ENCODE measurements at regions not wholly inside any gene's neighbourhood (a gene's known extent, or its start where the extent isn't known, plus 50 kb on each side); places are given as distances from the start of the nearest gene placed in this dataset.

- no peak for DNase-seq
These were observed 255.8 kb upstream of the CDIN1 start for GRCh38 chr15:36323615-36324014.

GRCh38 chr15:36325206-36325605 lies 254.2 kb upstream of the CDIN1 start:
- DNase-seq: no peak

DNA sequence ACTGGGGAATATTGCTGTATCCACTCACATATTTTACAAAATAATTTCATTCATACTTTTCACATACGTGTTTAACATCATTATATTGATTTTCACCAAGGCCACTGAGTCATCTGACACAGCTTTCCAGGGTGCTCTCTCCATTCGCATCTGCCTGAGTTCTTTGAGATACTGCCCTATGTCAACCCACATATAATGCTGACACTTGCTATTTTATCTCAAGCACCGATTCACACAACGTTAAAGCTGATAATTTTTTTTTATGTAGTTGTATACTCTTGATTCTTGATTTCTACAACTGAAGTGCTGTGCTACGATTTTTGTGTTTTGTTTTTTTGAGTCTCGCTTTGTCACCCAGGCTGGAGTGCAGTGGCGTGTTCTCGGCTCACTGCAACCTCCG lies 249.8 kb upstream of the CDIN1 start:
- no peak for DNase-seq

DNA sequence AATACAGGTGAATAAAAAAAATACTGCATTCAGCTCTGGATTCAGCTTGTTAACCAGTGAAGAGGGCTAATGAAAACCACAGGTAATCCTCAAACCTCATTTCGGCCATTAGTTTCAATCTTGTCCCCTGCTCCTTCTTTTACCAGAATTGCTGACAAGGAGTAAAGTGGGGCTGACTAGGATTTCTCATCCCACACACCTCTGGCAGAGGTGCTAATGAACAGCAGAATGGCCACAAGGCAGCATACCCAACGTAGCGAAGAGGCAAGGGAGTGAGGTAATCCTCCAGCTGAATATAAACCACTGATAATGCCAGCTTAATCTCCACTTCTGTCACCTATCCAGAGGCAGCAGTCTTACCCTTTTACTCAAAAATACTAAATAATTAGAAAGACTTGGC lies 248.8 kb upstream of the CDIN1 start:
- DNase-seq: no peak

- no peak for DNase-seq
These were observed 247.7 kb upstream of the CDIN1 start for GRCh38 chr15:36331531-36332275.

DNA sequence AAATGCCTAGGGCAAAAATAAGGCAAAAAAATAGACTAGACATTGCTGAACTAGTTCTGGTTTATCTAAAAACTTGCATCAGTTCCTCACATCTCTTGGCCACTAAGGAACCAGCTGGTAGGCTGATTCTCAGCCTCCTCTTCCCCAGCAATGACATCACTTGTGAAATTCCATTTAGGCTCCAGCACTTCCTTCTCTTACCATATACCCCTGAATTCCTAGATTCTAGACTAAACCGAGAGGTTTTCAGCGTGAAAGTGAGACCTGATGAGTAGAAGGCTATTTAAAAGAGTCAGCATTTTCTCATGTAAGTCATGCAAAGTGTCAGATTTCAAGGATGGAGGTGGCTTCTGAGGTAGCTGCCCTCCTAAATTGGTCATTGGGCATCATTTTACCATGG lies 247.1 kb upstream of the CDIN1 start:
- no peak for DNase-seq

DNA sequence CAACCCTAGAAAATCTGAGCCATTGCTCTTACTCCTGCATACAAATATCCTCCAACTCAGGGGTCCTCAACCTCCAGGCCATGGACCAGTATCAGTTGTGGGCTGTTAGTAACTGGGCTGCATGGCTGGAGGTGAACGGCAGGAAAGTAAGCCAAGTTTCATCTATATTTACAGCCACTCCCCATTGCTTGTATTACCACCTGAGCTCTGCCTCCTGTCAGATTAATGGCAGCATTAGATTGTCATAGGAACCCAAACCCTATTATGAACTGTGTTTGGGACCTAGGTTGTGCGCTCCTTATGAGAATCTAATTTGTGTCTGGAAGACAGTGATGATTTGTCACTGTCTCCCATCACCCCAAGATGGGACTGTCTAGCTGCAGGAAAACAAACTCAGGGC lies 246.5 kb upstream of the CDIN1 start:
- DNase-seq: no peak

- DNase-seq: no peak
These were observed 245.4 kb upstream of the CDIN1 start for GRCh38 chr15:36334059-36334458.

GRCh38 chr15:36335224-36335623 lies 244.2 kb upstream of the CDIN1 start:
- no peak for DNase-seq

GRCh38 chr15:36335659-36336058 lies 243.8 kb upstream of the CDIN1 start:
- DNase-seq: no peak

DNA sequence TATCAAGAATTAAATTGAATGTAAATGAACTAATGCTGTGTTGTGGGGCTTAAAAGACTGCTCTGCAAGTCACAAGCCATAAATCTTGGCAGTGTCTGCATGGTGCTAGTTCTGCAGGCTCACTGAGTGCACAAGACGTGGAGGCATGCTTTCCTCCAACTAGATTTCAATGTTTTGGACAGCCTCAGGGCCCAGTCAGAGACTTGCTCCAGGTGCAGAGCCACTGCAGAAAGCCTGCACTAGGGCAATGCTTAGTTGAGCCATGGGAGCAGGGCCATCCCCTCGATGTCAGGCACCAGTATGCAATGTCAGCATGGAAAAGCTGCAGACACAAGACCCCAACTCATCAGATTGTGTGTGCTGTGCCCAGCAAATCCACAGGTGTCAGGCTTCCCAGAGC lies 234.5 kb upstream of the CDIN1 start:
- DNase-seq: no peak

DNA sequence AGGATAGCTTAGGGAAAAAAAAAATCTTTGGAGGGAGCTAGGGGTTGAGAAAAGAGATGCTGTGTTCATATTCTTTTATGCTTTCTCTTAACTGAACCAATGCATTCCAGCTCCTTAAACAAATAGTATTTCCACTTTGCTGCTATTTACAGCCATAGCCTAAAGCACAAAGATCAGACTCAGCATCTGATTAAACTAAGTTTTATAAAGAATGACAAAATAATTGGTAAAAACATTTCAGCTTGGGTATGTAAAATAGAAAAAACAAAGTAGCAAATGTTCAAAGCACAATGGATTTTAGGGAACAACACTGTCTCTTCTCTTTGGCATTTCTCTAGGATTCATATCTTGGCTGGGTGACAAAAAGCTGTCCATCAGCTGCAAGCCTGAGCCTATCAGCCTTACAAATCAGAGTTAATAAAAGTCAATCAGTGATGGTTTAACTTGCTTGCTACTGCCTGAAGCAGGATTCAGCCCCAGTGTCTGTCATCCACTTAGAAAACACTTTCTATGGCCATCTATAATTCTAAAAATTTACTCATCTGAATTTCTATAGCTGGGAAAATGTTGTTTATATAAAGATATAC lies 232.1 kb upstream of the CDIN1 start:
- DNase-seq: no peak

GRCh38 chr15:36356466-36356865 lies 223.0 kb upstream of the CDIN1 start:
- DNase-seq: no peak

DNA sequence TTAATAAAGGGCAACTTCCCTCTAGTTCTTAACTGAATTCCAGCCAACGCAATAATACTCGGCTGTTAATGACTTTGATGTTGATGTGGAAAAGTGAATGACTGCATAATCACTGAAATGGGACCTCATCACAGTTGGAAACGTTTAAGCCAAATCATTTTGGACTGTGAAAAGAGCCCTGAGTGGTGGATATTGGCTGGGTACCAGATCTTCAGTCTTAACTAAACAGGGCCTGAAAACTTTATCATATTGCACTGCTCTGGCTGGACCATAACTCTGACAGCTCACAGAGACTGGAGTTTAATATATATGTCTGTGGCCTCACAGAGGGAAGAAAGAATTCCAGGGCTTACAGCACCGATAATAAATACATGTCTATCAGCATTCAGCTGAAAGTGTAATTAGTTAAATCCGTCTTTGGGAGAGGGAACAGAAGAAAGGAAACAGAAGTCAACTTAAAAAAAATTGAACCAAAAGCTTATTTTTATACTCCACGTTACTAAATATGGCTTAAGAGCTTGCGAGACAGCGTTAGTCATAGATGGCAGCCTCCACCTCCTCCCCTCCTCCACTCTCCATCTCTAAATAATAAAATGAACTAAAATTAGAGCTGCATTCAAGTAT lies 222.3 kb upstream of the CDIN1 start:
- no peak for DNase-seq

- DNase-seq: no peak
These were observed 221.3 kb upstream of the CDIN1 start for GRCh38 chr15:36358094-36358493.

DNA sequence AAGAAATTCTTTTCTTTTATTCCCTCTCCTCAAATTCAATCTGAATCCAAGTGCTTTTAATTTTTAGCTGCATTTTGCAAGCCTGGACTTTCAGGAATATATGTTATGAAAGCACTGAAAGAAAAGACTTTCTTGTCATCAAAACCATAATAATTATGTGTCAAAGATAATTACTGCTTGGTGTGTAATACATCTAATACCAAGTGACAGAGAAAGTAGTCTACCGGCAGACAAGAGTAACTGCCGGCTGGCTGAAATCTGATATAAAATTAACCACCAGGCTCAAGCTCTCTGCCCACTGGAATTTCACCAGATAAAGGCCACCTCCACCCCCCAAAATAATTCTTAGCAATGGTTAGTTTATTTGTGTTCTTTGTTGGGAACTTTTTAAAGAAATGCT lies 220.9 kb upstream of the CDIN1 start:
- DNase-seq: no peak

- no peak for DNase-seq
These were observed 220.1 kb upstream of the CDIN1 start for GRCh38 chr15:36359286-36359685.

GRCh38 chr15:36361351-36361870 lies 218.0 kb upstream of the CDIN1 start:
- DNase-seq: no peak

- DNase-seq: no peak
These were observed 216.9 kb upstream of the CDIN1 start for GRCh38 chr15:36362509-36362915.

- DNase-seq: no peak
These were observed 216.1 kb upstream of the CDIN1 start for GRCh38 chr15:36363335-36363734.

- DNase-seq: no peak
These were observed 215.0 kb upstream of the CDIN1 start for GRCh38 chr15:36364377-36364776.

GRCh38 chr15:36365963-36366362 lies 213.5 kb upstream of the CDIN1 start:
- DNase-seq: no peak

- no peak for DNase-seq
These were observed 209.2 kb upstream of the CDIN1 start for GRCh38 chr15:36370051-36370730.

- no peak for DNase-seq
These were observed 208.7 kb upstream of the CDIN1 start for GRCh38 chr15:36370731-36371112.
